ENCODE measurements at regions not wholly inside any gene's neighbourhood (a gene's known extent, or its start where the extent isn't known, plus 50 kb on each side); places are given as distances from the start of the nearest gene placed in this dataset.

GRCh38 chr6:137665342-137665934, 171.2 kb upstream of the OLIG3 start:
- intact Hi-C loops (cut with micrococcal nuclease; ENCODE audit: unreplicated experiment): no loop called here
- no peaks in the 10 kb centered on the region for H3K4me1 Mint-ChIP-seq (ENCODE audit: low read depth, unreplicated experiment)
- H3K27ac Mint-ChIP-seq (ENCODE audit: unreplicated experiment): no peak overlapping the region
- no peak overlapping the region for H3K4me3 Mint-ChIP-seq (ENCODE audit: unreplicated experiment)
- BruUV-seq (replicated peaks): no TSS peak
- H3K4me3 ChIP-seq (ENCODE audit: low read depth, low read length): no peak overlapping the region
- TF ChIP-seq CTCF (IDR thresholded peaks at IDR 0.05; ENCODE audit: insufficient read depth in 1 of 2, low read depth in 1 of 2, low read length in 1 of 2, severe bottlenecking in 1 of 2, unreplicated experiment in 1 of 2): no peak
- ChIA-PET CTCF (no interaction called here), POLR2A (no interaction called here)
- no peaks in the 10 kb centered on the region for H3K27me3 ChIP-seq (replicated peaks; ENCODE audit: control insufficient read depth, insufficient read depth, low read length)
- H3K4me1 ChIP-seq: peaks cover 17% of the 10 kb centered on the region
- H3K9me3 ChIP-seq: no peaks in the 10 kb centered on the region
- no peak for DNase-seq
- H3K9me3 Mint-ChIP-seq (ENCODE audit: unreplicated experiment): no peaks in the 10 kb centered on the region
- no peaks in the 10 kb centered on the region for H3K36me3 ChIP-seq (ENCODE audit: control insufficient read depth, insufficient read depth, low read length)
- H3K27me3 Mint-ChIP-seq (ENCODE audit: insufficient read depth, unreplicated experiment): no peaks in the 10 kb centered on the region
- H3K36me3 Mint-ChIP-seq (ENCODE audit: insufficient read depth, unreplicated experiment): peaks cover 8% of the 10 kb centered on the region

DNA sequence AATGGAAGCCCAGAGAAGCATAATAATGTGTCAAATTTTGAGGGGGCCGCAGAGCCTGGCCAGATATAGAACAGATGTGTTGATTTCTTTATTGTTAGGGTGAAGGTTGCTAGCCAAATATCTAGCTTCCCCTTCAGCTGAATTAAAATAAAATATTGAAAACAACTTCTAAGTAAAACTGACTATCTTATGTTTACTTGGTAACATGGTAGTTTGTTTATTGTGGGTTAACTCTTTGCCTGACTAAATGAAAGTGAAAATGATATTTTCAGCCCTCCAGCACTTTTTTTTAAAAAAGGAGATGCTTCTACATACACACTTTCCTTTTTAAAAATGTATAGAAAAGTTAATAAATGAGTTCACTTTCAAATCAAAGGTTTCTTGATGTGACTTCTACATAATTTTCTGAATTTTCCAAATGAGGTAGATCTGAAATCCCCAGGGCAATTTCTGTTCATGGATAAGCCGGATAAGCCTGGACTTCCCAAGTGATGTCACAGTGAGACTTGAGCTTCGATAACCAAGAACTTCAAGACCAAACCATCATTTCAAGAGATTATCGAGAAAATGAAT, 172.1 kb upstream of the OLIG3 start:
- BruUV-seq (replicated peaks): no TSS peak
- intact Hi-C loops (cut with micrococcal nuclease; ENCODE audit: unreplicated experiment): no loop called here
- peaks cover 8% of the 10 kb centered on the region for H3K4me1 ChIP-seq

DNA sequence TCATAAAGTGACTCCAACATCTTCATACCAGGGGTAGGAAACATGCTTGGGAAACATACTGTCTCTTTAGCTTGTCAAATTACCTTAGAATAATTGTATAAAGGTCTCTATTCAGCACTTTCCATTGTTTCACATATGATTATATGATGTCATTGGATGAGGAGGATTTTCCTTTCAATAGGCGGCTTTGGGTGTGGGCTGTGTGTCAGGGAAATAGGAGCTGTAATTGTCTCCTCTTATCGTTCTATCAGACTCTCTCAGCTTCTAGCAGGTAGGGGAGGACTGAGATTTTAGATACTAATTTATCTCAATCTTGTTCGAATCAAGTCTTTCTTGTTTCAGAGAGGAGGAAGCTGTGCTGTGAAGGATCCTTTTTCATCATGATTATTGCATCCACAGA, 179.4 kb upstream of the OLIG3 start:
- no peaks in the 10 kb centered on the region for H3K4me1 Mint-ChIP-seq (ENCODE audit: low read depth, unreplicated experiment)
- ChIA-PET CTCF (no interaction called here), POLR2A (no interaction called here)
- Histone ChIP-seq H3K4me3 (ENCODE audit: low read depth, low read length) (no peak overlapping the region), H3K27me3 (replicated peaks; ENCODE audit: control insufficient read depth, insufficient read depth, low read length) (no peaks in the 10 kb centered on the region), H3K36me3 (ENCODE audit: control insufficient read depth, insufficient read depth, low read length) (0 out of 2 replicates have a peak, but pooled peaks cover 1% of the 10 kb centered on the region), H3K9me3 (no peaks in the 10 kb centered on the region), H3K4me1 (no peaks in the 10 kb centered on the region)
- intact Hi-C loops (cut with micrococcal nuclease; ENCODE audit: unreplicated experiment): no loop called here
- H3K4me3 Mint-ChIP-seq (ENCODE audit: unreplicated experiment): no peak overlapping the region
- no peak overlapping the region for H3K27ac Mint-ChIP-seq (ENCODE audit: unreplicated experiment)
- no peaks in the 10 kb centered on the region for H3K36me3 Mint-ChIP-seq (ENCODE audit: insufficient read depth, unreplicated experiment)
- no peak for TF ChIP-seq CTCF (IDR thresholded peaks at IDR 0.05; ENCODE audit: insufficient read depth in 1 of 2, low read depth in 1 of 2, low read length in 1 of 2, severe bottlenecking in 1 of 2, unreplicated experiment in 1 of 2)
- DNase-seq: no peak
- no peaks in the 10 kb centered on the region for H3K27me3 Mint-ChIP-seq (ENCODE audit: insufficient read depth, unreplicated experiment)
- peaks cover 8% of the 10 kb centered on the region for H3K9me3 Mint-ChIP-seq (ENCODE audit: unreplicated experiment)
- no TSS peak for BruUV-seq (replicated peaks)

More for the DNA sequence above, 172.1 kb upstream of the OLIG3 start:
- Mint-ChIP-seq H3K36me3 (ENCODE audit: insufficient read depth, unreplicated experiment) (peaks cover 8% of the 10 kb centered on the region), H3K27me3 (ENCODE audit: insufficient read depth, unreplicated experiment) (no peaks in the 10 kb centered on the region), H3K4me1 (ENCODE audit: low read depth, unreplicated experiment) (no peaks in the 10 kb centered on the region), H3K27ac (ENCODE audit: unreplicated experiment) (no peak overlapping the region), H3K4me3 (ENCODE audit: unreplicated experiment) (no peak overlapping the region), H3K9me3 (ENCODE audit: unreplicated experiment) (no peaks in the 10 kb centered on the region)
- no peak for DNase-seq
- Histone ChIP-seq H3K4me3 (ENCODE audit: low read depth, low read length) (no peak overlapping the region), H3K9me3 (no peaks in the 10 kb centered on the region), H3K27me3 (replicated peaks; ENCODE audit: control insufficient read depth, insufficient read depth, low read length) (no peaks in the 10 kb centered on the region), H3K36me3 (ENCODE audit: control insufficient read depth, insufficient read depth, low read length) (no peaks in the 10 kb centered on the region)
- POLR2A ChIA-PET: no interaction called here
- no peak for TF ChIP-seq CTCF (IDR thresholded peaks at IDR 0.05; ENCODE audit: insufficient read depth in 1 of 2, low read depth in 1 of 2, low read length in 1 of 2, severe bottlenecking in 1 of 2, unreplicated experiment in 1 of 2)
- CTCF ChIA-PET: no interaction called here

Measured in Caco-2 (cell line).